Progenitor cell of endocrine pancreas (in vitro differentiated cells): ENCODE measurements at regions not wholly inside any gene's neighbourhood (a gene's known extent, or its start where the extent isn't known, plus 50 kb on each side); places are given as distances from the start of the nearest gene placed in this dataset.
"Not testable (repeated sequence)": the region's sequence is repeated elsewhere in the genome, so short reads cannot be mapped to it uniquely, and the experiment has no call there.

Experiments
- DNase-seq: peaks from one replicate; pipeline ENCODE4 v3.0.0; 2021; ENCODE audit warnings: low spot score; ENCODE audit not compliant: unreplicated experiment
- H3K27ac Mint-ChIP-seq: 2 replicates; pipeline ENCODE4 v1.8.0; 2021; ENCODE audit warnings: mild to moderate bottlenecking, moderate library complexity, mixed read lengths
- H3K27me3 Mint-ChIP-seq: 2 replicates; pipeline ENCODE4 v1.8.0; 2021; ENCODE audit warnings: mixed read lengths
- H3K36me3 Mint-ChIP-seq: 2 replicates; pipeline ENCODE4 v1.8.0; 2022; ENCODE audit warnings: mixed read lengths; ENCODE audit not compliant: insufficient read depth
- H3K4me1 Mint-ChIP-seq: 2 replicates; pipeline ENCODE4 v1.8.0; 2021; ENCODE audit warnings: low read depth, mixed read lengths
- H3K4me3 Mint-ChIP-seq: 2 replicates; pipeline ENCODE4 v1.8.0; 2021; ENCODE audit warnings: low read depth, mild to moderate bottlenecking, moderate library complexity, mixed read lengths
- H3K9me3 Mint-ChIP-seq: 2 replicates; pipeline ENCODE4 v1.8.0; 2021; ENCODE audit warnings: low read depth, mixed read lengths
- CTCF ChIP-seq: fragments of 200-600 bp; sonication (generic); IDR thresholded peaks from one replicate; pipeline ENCODE4 v1.5.0; 2021; ENCODE audit warnings: antibody characterized with exemption, mild to moderate bottlenecking; ENCODE audit not compliant: unreplicated experiment

GRCh38 chr16:86231996-86232350, 278.4 kb upstream of the FOXF1 start:
- H3K36me3 Mint-ChIP-seq: no peaks in the 10 kb centered on the region
- H3K4me3 Mint-ChIP-seq: no peak overlapping the region
- no peak for DNase-seq

GRCh38 chr16:86232496-86232895, 277.8 kb upstream of the FOXF1 start:
- no peak for TF ChIP-seq CTCF
- Mint-ChIP-seq H3K9me3 (peaks cover 4% of the 10 kb centered on the region), H3K4me1 (no peaks in the 10 kb centered on the region), H3K27ac (no peak overlapping the region), H3K27me3 (peaks cover 16% of the 10 kb centered on the region), H3K4me3 (no peak overlapping the region), H3K36me3 (no peaks in the 10 kb centered on the region)
- DNase-seq: no peak

More at GRCh38 chr16:86231996-86232350, 278.4 kb upstream of the FOXF1 start:
- H3K9me3 Mint-ChIP-seq: peaks cover 4% of the 10 kb centered on the region
- H3K27me3 Mint-ChIP-seq: peaks cover 18% of the 10 kb centered on the region
- no peak for TF ChIP-seq CTCF
- H3K27ac Mint-ChIP-seq: no peak overlapping the region
- H3K4me1 Mint-ChIP-seq: no peaks in the 10 kb centered on the region

GRCh38 chr16:86233506-86233905, 276.8 kb upstream of the FOXF1 start:
- H3K27me3 Mint-ChIP-seq, DNase-seq, H3K27ac Mint-ChIP-seq, H3K4me1 Mint-ChIP-seq, H3K36me3 Mint-ChIP-seq, H3K9me3 Mint-ChIP-seq, H3K4me3 Mint-ChIP-seq: not testable (repeated sequence)

GRCh38 chr16:86239381-86239780, 270.9 kb upstream of the FOXF1 start:
- H3K9me3 Mint-ChIP-seq: no peaks in the 10 kb centered on the region
- peaks cover 39% of the 10 kb centered on the region for H3K27me3 Mint-ChIP-seq
- H3K4me3 Mint-ChIP-seq: no peak overlapping the region
- no peak overlapping the region for H3K27ac Mint-ChIP-seq
- no peak for TF ChIP-seq CTCF
- H3K4me1 Mint-ChIP-seq: peaks cover 1% of the 10 kb centered on the region
- no peak for DNase-seq
- no peaks in the 10 kb centered on the region for H3K36me3 Mint-ChIP-seq

GRCh38 chr16:86240716-86241363, 269.5 kb upstream of the FOXF1 start:
- peaks cover 43% of the 10 kb centered on the region for H3K27me3 Mint-ChIP-seq
- no peak for DNase-seq
- peaks cover 1% of the 10 kb centered on the region for H3K4me1 Mint-ChIP-seq
- H3K9me3 Mint-ChIP-seq: no peaks in the 10 kb centered on the region
- H3K4me3 Mint-ChIP-seq: no peak overlapping the region
- H3K27ac Mint-ChIP-seq: no peak overlapping the region
- no peak for TF ChIP-seq CTCF
- no peaks in the 10 kb centered on the region for H3K36me3 Mint-ChIP-seq

- H3K4me1 Mint-ChIP-seq: peaks cover 1% of the 10 kb centered on the region
- no peak for DNase-seq
- no peaks in the 10 kb centered on the region for H3K9me3 Mint-ChIP-seq
- no peak for TF ChIP-seq CTCF
- H3K36me3 Mint-ChIP-seq: no peaks in the 10 kb centered on the region
- no peak overlapping the region for H3K27ac Mint-ChIP-seq
- H3K27me3 Mint-ChIP-seq: peaks cover 48% of the 10 kb centered on the region
- no peak overlapping the region for H3K4me3 Mint-ChIP-seq
These were observed 268.6 kb upstream of the FOXF1 start for GRCh38 chr16:86241681-86242080.
